Activated T-cell treated with anti-CD3 and anti-CD28 coated beads, Interleukin-2, amount 50 U/mL, for 48 hours (primary cell): ENCODE measurements at regions not wholly inside any gene's neighbourhood (a gene's known extent, or its start where the extent isn't known, plus 50 kb on each side); places are given as distances from the start of the nearest gene placed in this dataset.
"Not testable (repeated sequence)": the region's sequence is repeated elsewhere in the genome, so short reads cannot be mapped to it uniquely, and the experiment has no call there.

ENCODE experiments used
- DNase-seq, 2 experiments: peaks; one replicate each; pipeline ENCODE4 v3.0.0-alpha.2; 2020

- no peak for DNase-seq
Measured at GRCh38 chrX:52261125-52261462, 76.4 kb downstream of the MAGED4 start.

GRCh38 chrX:52261463-52262194 is 76.9 kb downstream of the MAGED4 start:
- peak; percentile 93 to 95 for DNase-seq

GRCh38 chrX:52262195-52262546 is 77.5 kb downstream of the MAGED4 start:
- DNase-seq, result no peak

- DNase-seq, result no peak
Measured at GRCh38 chrX:52263417-52263816, 78.7 kb downstream of the MAGED4 start.

- DNase-seq, result no peak
Measured at GRCh38 chrX:52265713-52266112, 81.0 kb downstream of the MAGED4 start.

- not testable (repeated sequence) for DNase-seq
Measured at GRCh38 chrX:52268502-52268901, 83.8 kb downstream of the MAGED4 start.

- DNase-seq, result no peak
Measured at GRCh38 chrX:52270453-52271116, 85.9 kb downstream of the MAGED4 start.

GRCh38 chrX:52271206-52271605 is 86.5 kb downstream of the MAGED4 start:
- DNase-seq, result no peak

GRCh38 chrX:52277666-52278065 is 91.2 kb upstream of the XAGE2 start:
- DNase-seq, result no peak

GRCh38 chrX:52280812-52281211 is 88.0 kb upstream of the XAGE2 start:
- no peak for DNase-seq

GRCh38 chrX:52284865-52285264 is 84.0 kb upstream of the XAGE2 start:
- DNase-seq, result no peak

GRCh38 chrX:52298968-52299367 is 69.9 kb upstream of the XAGE2 start:
- not testable (repeated sequence) for DNase-seq

- not testable (repeated sequence) for DNase-seq
Measured at GRCh38 chrX:52308532-52308931, 60.3 kb upstream of the XAGE2 start.
